Right kidney (tissue), 1 donor: ENCODE measurements at regions not wholly inside any gene's neighbourhood (a gene's known extent, or its start where the extent isn't known, plus 50 kb on each side); places are given as distances from the start of the nearest gene placed in this dataset.

Source experiments
- DNase-seq: peaks from one replicate; pipeline ENCODE4 v3.0.0-alpha.2; 2016

GRCh38 chrX:36436361-36436760, 516.8 kb downstream of the CFAP47 start:
- no peak for DNase-seq

- no peak for DNase-seq
Observed at GRCh38 chrX:36443007-36443406, 523.5 kb downstream of the CFAP47 start.

- DNase-seq, result no peak
Observed at GRCh38 chrX:36445566-36445965, 526.0 kb downstream of the CFAP47 start.

- no peak for DNase-seq
Observed at GRCh38 chrX:36462142-36462541, 542.6 kb downstream of the CFAP47 start.

GRCh38 chrX:36480441-36480990, 527.6 kb upstream of the FAM47C start:
- DNase-seq, result no peak

- no peak for DNase-seq
Observed at GRCh38 chrX:36501169-36501702, 506.9 kb upstream of the FAM47C start.

- no peak for DNase-seq
Observed at GRCh38 chrX:36504625-36505024, 503.5 kb upstream of the FAM47C start.

- DNase-seq, result no peak
Observed at GRCh38 chrX:36508042-36508441, 500.1 kb upstream of the FAM47C start.

GRCh38 chrX:36510736-36511135, 497.4 kb upstream of the FAM47C start:
- no peak for DNase-seq

- DNase-seq, result no peak
Observed at GRCh38 chrX:36528661-36529060, 479.5 kb upstream of the FAM47C start.

GRCh38 chrX:36534900-36535299, 473.3 kb upstream of the FAM47C start:
- no peak for DNase-seq

GRCh38 chrX:36543499-36543898, 464.7 kb upstream of the FAM47C start:
- no peak for DNase-seq

- no peak for DNase-seq
Observed at GRCh38 chrX:36562986-36563385, 445.2 kb upstream of the FAM47C start.

- DNase-seq, result no peak
Observed at GRCh38 chrX:36568946-36569345, 439.2 kb upstream of the FAM47C start.

GRCh38 chrX:36573720-36574119, 434.4 kb upstream of the FAM47C start:
- no peak for DNase-seq

- DNase-seq, result no peak
Observed at GRCh38 chrX:36575670-36576069, 432.5 kb upstream of the FAM47C start.

GRCh38 chrX:36577006-36577405, 431.2 kb upstream of the FAM47C start:
- no peak for DNase-seq

- no peak for DNase-seq
Observed at GRCh38 chrX:36581030-36581429, 427.1 kb upstream of the FAM47C start.

- DNase-seq, result no peak
Observed at GRCh38 chrX:36583674-36584073, 424.5 kb upstream of the FAM47C start.

- no peak for DNase-seq
Observed at GRCh38 chrX:36609616-36610585, 398.3 kb upstream of the FAM47C start.

- no peak for DNase-seq
Observed at GRCh38 chrX:36626898-36627297, 381.3 kb upstream of the FAM47C start.

GRCh38 chrX:36640232-36640631, 367.9 kb upstream of the FAM47C start:
- DNase-seq, result no peak

GRCh38 chrX:36642052-36642451, 366.1 kb upstream of the FAM47C start:
- DNase-seq, result no peak

- no peak for DNase-seq
Observed at GRCh38 chrX:36650622-36651021, 357.5 kb upstream of the FAM47C start.
